ENCODE measurements at regions not wholly inside any gene's neighbourhood (a gene's known extent, or its start where the extent isn't known, plus 50 kb on each side); places are given as distances from the start of the nearest gene placed in this dataset.

DNA sequence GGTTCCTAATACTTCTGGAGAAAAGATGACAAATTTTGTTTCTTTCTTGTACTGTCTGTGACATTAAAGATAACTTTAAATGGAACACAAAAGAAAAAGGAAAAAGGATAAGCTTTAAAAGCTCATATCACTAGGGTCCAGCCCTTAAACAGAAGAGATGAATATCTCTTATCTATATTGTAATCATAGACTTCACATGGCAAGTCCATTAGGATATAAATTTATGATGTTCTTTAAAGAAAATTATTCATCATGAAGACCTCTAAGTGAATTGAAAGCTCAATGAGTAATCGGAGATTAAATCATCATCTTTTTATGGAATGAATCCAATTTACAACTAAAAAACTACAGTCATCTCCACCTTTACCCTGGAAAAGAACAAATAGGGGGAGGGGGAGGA lies 111.6 kb upstream of the SATB2 start:
- Histone ChIP-seq H2BK15ac (ENCODE audit: low read depth, low read length) (no peak overlapping the region), H3K56ac (ENCODE audit: insufficient read length, low read depth, low read length) (no peak overlapping the region), H2AK5ac (ENCODE audit: insufficient read length, low read length) (no peak overlapping the region), H3K27ac (ENCODE audit: insufficient read length, low read depth, low read length) (no peak overlapping the region), H2BK5ac (ENCODE audit: insufficient read length, low read length) (no peak overlapping the region), H3K23ac (ENCODE audit: insufficient read length, low read depth, low read length) (no peak overlapping the region), H4K20me1 (ENCODE audit: control insufficient read depth, insufficient read depth, insufficient read length) (no peaks in the 10 kb centered on the region), H3K4me2 (ENCODE audit: insufficient read depth, insufficient read length, low read length) (no peak overlapping the region), H3K79me1 (ENCODE audit: insufficient read depth, low read depth, low read length, poor library complexity, severe bottlenecking) (no peaks in the 10 kb centered on the region), H3K18ac (ENCODE audit: insufficient read length, low read depth, low read length) (no peak overlapping the region), H3K79me2 (ENCODE audit: insufficient read depth, low read length) (no peaks in the 10 kb centered on the region), H3K27me3 (ENCODE audit: insufficient read depth, low read length) (no peaks in the 10 kb centered on the region), H4K5ac (ENCODE audit: insufficient read length, low read depth, low read length) (no peak overlapping the region), H4K91ac (ENCODE audit: insufficient read length, low read depth, low read length) (no peak overlapping the region), H4K8ac (replicated peaks; ENCODE audit: insufficient read length, low read depth, low read length) (no peak overlapping the region), H3K4ac (ENCODE audit: low read depth, low read length) (no peak overlapping the region), H3T11ph (ENCODE audit: low read length) (no peak overlapping the region), H2BK20ac (ENCODE audit: low read depth, low read length, poor library complexity, severe bottlenecking) (no peak overlapping the region), H3K14ac (ENCODE audit: insufficient read depth, low read length) (no peak overlapping the region), H3K9ac (ENCODE audit: extremely low read depth, insufficient read length, low read length) (no peak overlapping the region), H2AFZ (ENCODE audit: low read length) (no peak overlapping the region), H2BK12ac (ENCODE audit: insufficient read length, low read depth, low read length) (no peak overlapping the region), H3K4me1 (ENCODE audit: insufficient read depth, low read length) (no peaks in the 10 kb centered on the region; the same call in 1 of the 2 replicates), H3K23me2 (ENCODE audit: insufficient read length, low read depth, low read length, poor library complexity, severe bottlenecking) (no peaks in the 10 kb centered on the region), H2BK120ac (ENCODE audit: low read depth, low read length, poor library complexity, severe bottlenecking) (no peak overlapping the region), H3K9me3 (ENCODE audit: control insufficient read depth, low read depth, low read length) (no peaks in the 10 kb centered on the region)
- Mint-ChIP-seq H3K36me3 (ENCODE audit: insufficient read depth in 1 of 3, low read depth in 3 of 3) (no peaks in the 10 kb centered on the region), H3K4me1 (peaks cover 19 to 24% of the 10 kb centered on the region in 2 experiments), H3K27ac (no peak overlapping the region), H3K9me3 (no peaks in the 10 kb centered on the region), H3K4me3 (no peak overlapping the region), H3K27me3 (ENCODE audit: low read depth) (no peaks in the 10 kb centered on the region)
- no peak for DNase-seq
- TF ChIP-seq, protein P1, sequence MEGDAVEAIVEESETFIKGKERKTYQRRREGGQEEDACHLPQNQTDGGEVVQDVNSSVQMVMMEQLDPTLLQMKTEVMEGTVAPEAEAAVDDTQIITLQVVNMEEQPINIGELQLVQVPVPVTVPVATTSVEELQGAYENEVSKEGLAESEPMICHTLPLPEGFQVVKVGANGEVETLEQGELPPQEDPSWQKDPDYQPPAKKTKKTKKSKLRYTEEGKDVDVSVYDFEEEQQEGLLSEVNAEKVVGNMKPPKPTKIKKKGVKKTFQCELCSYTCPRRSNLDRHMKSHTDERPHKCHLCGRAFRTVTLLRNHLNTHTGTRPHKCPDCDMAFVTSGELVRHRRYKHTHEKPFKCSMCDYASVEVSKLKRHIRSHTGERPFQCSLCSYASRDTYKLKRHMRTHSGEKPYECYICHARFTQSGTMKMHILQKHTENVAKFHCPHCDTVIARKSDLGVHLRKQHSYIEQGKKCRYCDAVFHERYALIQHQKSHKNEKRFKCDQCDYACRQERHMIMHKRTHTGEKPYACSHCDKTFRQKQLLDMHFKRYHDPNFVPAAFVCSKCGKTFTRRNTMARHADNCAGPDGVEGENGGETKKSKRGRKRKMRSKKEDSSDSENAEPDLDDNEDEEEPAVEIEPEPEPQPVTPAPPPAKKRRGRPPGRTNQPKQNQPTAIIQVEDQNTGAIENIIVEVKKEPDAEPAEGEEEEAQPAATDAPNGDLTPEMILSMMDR (conservative IDR thresholded peaks at IDR 0.05): no peak
- no CpG with 5 or more reads among the region's 1 CpG for WGBS (ENCODE audit: extremely low coverage, insufficient read length, low lambda C conversion rate)

Data from H9 (cell line).